GM18511 (cell line): ENCODE measurements at regions not wholly inside any gene's neighbourhood (a gene's known extent, or its start where the extent isn't known, plus 50 kb on each side); places are given as distances from the start of the nearest gene placed in this dataset.

Experiments
- ATAC-seq: cut with Tn5 transposase; IDR thresholded peaks from one replicate; pipeline ENCODE4 v1.9.1; 2021; ENCODE audit warnings: mild to moderate bottlenecking, moderate library complexity; ENCODE audit not compliant: unreplicated experiment

DNA sequence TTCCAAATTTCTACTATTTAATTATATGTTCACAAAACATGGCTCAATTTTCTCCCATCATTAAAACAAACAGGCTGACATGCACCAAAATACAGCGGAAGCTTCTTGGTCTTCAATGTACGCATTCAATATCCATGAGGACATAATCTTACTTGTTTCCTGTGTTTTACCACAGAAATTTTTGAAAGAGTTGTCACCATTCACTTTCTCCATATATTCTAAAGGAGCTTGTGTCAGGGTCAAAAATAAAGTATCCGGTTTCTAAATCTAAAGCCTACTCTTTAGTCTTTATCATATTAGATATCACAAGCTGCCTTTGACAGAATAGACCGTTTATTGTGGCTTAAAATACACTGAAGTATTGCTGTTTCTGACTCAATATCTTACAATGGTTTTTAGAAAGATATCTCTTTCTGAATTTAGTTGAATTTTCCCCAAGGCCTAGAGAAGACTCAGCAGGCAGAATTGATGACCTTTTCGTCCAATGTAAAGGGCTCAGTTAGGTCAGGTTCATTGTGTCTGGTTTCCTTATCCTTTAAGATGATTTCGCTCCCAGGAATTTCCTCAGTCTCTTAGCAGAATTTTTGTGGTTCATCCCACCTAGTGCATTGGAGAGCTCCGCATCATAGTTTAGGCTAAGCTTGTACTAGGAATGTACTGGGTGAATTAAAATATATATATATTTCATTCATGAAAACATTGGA, 717.2 kb downstream of the NCAM2 start:
- no peak for ATAC-seq

DNA sequence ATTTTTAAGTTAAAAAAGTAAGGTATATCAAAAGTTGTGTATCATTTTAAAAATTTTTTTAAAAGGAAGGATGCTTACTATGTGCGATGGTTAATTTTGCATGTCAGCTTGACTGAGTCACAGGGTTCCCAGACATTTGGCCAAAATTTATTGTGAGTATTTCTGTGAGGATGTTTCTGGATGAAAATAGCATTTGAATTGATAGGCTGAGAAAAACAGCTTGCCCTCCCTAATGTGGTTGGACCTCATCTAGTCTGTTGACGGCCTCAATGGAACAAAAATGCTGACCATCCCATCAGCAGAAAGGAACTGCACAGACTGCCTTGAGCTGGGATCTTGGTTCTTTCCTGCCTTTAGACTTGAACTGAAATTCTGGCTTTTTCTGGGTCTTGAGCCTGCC, 724.5 kb downstream of the NCAM2 start:
- no peak for ATAC-seq

DNA sequence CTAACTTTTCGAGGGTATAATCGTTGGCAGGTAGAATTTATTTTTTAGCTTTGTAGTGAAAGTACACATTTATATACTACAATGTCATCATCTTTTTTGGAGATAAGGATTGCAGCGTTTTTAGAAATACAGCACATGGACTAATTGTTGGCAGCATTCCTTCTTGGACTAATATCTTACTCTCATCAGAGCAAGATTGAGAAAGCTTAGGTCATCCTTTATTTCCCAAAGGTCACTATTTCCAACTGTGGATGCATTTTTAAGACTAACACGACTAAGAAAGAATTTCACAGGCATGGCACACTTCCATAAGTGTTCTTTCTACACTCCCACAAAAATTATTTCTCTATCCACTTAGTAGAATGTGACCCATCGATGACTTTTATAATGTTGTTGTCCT, 732.3 kb downstream of the NCAM2 start:
- ATAC-seq, result no peak

DNA sequence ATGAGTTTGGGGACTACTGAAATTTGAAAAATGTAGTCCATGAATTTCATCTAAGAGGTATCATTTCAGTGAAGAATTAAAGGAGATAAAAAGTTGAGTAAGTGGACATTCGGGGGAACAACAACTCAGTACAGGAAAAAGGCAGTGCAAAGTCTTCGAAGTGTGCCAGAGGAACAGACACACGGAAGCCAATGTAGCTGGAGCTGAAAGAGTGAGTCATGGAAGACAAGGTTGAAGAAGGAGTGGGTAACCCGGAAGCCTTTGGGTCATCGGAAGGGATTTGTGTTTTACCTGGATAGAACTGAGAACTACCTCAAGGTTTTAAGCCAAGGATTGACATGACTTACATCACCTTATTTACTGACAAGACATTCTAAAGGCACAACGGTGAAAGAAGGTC, 733.4 kb downstream of the NCAM2 start:
- ATAC-seq, result no peak

DNA sequence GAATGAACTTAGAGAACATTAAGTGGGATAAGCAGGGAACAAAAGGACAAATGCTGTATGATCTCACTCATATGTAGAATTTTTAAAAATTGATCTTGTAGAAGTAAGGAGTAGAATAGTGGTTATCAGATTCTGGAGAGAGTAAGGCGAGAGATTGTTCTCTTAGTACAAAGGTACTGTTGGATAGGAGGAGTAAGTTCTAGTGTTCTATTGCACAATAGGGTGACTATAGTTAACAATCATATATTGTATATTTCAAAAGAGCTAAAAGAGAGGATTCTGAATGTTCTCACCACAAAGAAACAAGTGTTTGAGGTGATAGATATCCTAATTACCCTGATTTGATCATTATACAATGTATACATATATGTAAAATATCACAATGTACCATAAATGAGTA, 735.9 kb downstream of the NCAM2 start:
- no peak for ATAC-seq

DNA sequence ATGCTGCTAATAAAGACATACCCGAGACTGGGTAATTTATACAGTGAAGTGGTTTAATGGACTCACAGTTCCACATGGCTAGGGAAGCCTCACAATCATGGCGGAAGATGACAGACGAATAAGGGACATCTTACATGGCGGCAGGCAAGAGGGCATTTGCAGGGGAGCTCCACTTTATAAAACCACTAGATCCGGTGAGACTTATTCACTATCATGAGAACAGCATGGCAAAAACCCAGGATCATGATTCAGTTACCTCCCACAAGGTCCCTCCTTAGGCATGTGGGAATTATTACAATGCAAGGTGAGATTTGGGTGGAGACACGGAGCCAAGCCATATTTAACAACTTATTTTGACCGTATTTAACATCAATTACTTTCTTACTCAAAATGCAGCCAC, 739.0 kb downstream of the NCAM2 start:
- no peak for ATAC-seq

DNA sequence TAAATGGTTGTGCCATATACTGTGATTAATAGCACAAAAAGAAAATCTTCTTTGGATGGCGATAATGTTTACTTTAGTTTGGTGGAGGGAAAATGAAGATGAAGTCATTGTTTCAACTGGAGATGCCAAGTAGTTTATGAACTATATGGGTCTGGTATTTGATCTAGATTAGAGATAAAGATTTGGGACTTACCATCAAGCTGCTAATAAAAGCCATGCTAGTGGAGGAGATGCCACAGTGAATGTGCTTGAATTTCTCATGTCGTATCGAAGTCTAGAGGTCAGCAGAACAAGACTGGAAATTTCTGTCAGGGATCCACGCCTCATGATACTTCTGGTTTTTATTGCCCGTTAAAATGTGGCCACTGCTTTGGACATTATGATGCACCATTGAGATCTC, 742.0 kb downstream of the NCAM2 start:
- no peak for ATAC-seq

DNA sequence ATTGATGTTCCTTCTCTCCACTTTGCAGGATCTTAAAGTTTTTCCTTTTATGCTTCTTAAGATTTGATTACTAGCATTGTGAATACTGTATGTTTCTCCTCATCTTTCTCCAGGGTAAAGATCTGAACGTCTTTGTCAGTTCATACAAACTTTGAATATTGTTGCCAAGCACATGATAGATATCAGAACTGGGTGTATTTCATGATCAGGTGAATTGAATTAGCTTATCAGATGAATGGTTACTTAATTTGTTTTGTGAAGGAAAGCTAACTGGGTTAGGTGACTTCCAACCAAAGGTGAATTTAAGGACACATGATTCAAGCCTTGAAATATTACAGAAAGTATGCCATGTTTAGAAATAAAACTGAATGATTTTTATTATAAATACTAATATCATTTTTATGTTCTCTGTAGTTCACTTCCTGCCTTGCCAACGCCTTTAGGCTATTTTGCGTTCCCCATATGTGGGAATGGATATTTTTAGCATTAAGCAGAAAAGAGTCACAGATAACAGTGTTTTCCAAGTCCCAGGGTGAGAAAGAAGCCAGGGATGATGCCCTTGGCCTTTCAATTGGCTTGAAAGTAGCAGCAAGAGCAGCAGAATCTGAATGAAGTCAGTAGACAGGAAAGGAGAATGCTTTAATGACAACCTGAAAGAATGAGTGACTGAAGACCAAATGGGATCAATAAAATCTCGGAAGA, 752.1 kb downstream of the NCAM2 start:
- ATAC-seq, result no peak

DNA sequence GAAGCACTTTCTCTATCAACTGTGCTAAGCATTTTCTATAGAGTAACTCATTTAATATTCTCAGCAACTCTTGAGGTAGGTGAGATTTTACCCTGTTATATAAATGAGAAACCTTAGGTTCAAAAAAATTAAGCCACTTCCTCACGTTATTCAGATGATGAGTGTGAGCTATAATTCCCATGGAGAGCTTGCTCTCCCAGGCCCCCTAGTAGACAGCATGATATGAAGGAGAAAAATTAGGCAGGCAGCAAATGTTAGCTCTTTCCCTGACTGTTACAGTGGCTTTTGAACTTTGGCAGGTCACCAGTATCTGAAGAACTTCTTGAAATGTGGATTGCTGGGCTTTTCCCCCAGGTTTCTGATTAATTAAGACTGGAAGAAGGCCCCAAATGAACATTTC, 753.1 kb downstream of the NCAM2 start:
- no peak for ATAC-seq

DNA sequence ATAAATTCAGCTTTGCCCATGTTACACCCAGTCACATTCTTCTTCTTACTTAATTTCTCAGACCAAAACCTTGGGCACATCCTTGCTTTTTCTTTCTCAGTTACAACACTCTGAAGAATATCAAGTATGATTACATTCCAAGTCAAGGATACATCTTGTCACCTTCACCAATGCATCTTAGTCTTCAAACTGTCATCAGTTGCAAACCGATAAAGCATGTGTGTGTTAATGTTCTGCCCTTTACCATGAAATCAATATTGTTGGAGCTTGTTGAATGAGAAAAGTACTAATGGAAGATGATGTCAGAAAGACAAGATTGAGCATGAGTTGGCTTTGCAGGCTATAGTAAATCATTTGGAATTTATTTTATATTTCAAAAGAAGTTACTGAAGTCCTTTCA, 764.6 kb downstream of the NCAM2 start:
- ATAC-seq, result no peak

DNA sequence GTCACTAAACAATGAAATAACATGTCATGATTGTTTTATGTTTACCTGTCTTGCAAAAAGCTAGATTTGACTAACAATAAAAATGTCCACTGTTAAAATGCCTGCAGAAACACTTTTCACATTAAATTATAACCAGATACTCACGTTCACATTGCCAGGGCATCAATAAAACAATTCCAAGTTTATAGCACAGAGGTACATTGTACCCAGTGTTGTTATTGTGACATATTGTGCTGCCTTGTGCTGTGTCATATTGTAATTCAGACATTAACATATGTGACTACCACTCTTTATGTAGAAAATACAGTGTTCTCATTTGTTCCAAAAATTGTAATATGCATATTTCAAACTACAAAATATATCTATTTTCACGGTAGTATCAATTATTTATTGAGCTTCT, 766.1 kb downstream of the NCAM2 start:
- ATAC-seq, result no peak

DNA sequence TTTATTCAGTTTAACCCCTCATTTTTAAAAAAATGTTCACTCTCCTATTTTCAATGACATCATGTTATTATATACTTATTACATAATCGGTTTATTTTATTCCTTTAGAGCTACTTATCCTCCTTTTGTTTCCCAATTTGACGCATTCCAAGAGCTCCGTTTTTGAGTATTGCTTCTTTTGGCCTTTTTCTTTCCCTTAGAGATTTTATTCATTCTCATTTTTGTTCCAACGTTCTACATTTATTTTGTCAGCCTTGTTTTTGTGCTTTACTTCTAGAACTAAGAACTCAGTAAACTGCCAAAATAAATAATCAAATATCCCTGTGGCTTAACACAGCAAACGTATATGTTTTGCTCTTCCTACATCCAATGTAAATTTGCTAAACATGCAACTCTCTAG, 769.1 kb downstream of the NCAM2 start:
- no peak for ATAC-seq

DNA sequence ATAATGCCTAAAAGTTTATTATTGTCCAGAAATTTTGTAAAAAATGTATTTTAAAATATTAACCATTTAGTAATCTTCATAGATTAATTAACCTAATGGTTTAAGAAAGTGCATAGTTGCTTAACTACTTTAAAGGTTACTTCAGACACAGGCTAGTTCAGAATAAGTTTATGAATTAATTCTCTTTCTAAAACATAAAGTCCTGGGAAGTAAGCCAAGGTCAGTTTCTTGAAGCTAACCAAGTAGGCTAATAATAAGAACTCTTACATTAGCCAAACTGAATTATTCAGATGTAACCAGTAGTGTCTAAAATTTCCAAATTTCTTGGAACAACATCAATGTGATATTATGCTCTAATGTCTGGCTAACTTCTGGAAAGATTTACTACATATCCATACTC, 790.4 kb downstream of the NCAM2 start:
- no peak for ATAC-seq

DNA sequence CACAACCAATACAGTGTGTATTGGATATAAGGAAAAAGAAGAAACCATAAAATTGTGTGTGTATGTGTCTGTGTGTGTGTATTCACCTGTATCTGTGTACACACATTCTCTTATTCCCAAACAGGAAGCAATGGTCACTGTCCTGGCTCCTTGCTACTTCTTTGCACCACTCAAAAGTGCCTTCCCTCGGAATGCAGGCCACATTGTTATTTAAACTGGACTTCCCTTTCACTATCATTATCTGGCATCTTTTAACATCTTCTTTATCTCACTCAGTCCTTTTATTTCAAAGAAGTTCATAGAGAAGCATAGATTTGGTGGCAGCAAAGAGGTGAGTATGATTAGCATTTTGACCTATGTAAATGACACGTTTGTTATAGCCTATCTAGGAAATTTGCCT, 803.7 kb downstream of the NCAM2 start:
- ATAC-seq, result no peak

DNA sequence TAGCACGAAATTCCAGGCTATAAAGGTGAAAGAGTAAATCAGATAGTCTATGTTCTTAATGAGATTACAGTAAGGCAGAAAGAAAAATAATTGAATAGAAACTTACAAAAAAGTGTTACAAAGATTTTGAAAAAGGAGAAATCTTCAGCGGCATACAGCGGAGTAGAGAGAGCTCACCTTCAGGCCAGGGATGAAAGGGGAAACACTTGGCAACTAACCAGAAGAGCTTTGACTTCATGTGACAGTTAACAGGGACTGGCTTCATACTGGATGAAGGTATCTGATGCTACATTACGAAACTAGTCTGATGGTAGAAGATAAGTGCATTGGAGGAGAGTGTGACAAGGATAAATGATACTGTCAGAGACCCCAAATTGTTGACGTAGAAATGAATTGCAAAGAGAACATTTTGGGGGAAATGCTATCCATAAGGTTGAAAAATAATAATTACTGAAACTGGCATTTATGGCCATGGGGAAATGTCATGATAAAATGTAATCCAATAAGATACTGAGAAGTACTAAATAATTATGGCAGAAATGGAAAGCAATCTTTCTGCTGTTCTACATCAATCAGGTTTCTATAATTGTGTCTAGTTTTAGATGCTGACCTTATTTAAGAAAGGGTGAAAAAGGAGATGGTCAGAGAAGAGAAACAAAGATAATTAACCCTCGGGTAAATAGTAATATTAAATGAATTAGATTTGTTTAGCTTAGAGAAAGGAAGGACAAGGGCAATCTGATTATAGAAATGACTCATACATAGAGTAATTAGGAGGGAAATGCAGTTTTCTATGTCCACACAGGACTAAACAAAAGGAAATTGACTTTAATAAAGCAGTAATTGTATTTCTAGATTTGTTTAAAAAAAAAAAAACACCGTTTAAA, 808.7 kb downstream of the NCAM2 start:
- ATAC-seq, result no peak

DNA sequence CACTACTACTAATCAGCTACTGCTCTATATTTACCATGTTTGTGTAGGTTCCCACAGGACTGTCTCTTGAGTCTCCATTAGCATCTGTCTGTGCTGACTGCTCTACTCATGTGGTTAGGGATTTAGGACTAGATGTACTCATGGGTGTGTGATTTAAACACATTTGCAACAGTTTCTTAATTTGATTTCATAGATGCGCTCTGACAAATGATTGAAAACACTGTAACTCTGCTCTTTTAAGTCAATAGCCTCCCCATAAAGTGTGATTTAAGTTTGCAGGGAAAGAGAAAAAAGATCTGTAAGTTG, 809.3 kb downstream of the NCAM2 start:
- ATAC-seq, result no peak

DNA sequence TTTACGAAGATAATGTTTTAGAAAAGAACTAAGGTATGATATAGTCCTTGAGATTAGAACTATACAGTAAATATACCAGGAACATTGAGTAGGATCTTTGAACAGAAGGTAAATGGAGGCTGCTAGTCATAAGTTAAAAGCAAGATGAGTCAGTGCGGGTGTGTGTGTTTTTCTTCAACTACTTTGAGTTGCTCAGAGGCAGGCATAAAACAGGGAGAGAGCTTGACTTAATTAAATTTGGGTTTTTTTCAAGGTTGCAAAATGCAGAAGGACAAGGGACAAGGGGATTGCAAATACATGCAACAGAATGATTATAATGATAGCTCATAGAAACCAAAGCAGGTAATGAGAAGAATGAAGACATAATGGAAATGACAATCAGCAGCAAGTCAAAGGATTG, 815.1 kb downstream of the NCAM2 start:
- no peak for ATAC-seq

DNA sequence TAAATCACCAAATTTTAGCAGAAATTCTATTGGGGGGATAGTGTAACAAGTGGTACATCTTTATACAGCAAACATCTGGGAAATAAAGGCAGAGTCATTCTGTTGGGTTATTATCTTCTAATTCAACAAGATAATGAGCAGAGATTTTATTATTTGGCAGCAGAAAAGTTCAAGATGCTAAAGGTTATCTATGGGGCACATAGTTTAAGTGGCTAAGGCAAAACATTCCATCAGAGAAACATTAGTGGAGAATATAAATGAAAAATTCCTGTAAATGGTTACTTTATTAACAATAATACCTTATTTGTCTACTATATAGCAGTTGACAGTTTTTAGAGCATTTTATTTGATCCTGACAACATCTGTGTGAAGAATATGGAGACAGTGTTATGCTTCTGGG, 815.7 kb downstream of the NCAM2 start:
- no peak for ATAC-seq

DNA sequence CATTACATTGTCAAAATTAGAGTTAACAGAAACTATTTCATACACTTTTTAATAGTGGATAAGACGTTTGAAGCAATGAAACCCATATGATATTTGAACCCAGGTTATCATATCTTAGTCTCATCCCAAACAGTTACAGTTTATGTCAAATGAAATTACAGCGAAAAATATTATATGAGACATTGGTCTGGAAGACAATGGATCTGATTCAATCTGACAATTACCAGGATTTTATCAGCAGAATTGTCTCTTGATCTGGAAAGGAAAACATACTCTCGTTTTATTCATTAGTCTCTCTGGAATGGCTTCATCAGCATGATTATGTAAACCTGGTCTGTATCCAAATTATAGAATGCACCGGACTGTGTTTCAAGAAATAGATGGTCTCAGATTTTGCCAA, 818.6 kb downstream of the NCAM2 start:
- no peak for ATAC-seq

DNA sequence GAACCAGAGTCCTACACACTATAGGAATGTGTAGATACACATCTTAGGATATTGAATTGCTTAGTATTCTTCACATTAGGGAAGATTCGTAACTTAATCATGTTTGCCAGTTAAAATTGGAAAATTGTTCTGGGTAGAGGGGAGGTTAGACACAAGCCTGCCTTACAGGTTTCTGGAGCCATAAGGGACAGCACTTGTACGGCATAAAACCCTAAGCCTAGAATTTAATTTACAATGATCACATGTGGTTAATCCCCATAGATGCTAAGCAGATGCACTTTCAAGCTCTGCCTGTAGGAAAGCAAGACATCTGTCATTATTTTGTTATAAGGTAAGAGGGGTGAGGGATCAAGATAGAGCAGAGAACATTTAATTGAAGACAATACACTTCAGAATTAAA, 820.7 kb downstream of the NCAM2 start:
- ATAC-seq, result no peak

DNA sequence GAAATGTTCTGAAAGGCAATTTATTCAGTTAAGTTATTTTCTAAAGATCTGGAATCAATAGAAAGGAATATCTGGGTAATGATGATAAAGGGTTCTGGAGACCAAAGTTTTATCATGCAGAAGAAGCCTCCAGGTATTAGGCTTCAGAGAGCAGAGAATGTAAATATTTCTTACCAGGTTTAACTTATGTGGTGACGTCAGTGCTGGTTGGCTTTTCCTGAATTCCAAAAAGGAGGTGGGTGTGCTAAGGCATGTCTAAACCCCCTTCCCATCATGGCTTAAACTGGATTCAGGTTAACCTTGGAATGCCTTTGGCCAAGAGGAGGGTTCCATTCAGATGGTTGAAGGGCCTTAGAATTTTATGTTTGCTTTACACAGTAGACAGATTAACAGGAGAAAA, 829.9 kb downstream of the NCAM2 start:
- ATAC-seq, result no peak

DNA sequence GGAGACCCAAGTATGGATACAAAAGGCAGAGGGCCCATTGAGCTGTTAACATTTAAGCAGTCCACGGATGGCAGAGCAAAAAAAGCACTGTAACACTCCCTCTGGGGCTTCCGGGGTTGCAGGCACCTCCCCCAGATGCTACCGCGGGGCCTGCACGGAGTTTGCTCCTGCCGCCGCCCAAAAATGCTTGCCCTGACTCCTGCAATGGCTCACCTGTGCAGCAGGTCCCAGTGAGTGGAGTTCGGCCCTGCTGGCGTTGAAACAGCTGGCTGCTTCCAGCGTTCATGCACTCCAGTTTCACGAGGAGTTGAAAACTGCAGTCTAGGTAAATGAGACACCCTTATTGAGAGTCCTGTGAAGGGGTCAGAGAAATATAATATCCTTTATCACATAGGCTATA, 832.8 kb downstream of the NCAM2 start:
- no peak for ATAC-seq
